Muscle layer of colon (tissue), 2 donors: ENCODE measurements at regions not wholly inside any gene's neighbourhood (a gene's known extent, or its start where the extent isn't known, plus 50 kb on each side); places are given as distances from the start of the nearest gene placed in this dataset.

Source experiments
- H3K27ac ChIP-seq: one replicate; pipeline ENCODE4 v1.7.0; 2013; ENCODE audit warnings: low read depth, mild to moderate bottlenecking, low read length, moderate library complexity
- H3K27me3 ChIP-seq, 2 donors: one replicate each; pipeline ENCODE4 v1.7.0; 2013; ENCODE audit warnings: low read length in 2 of 2, mild to moderate bottlenecking in 2 of 2; ENCODE audit not compliant: insufficient read depth in 2 of 2, control insufficient read depth in 1 of 2
- H3K36me3 ChIP-seq: one replicate; pipeline ENCODE4 v1.7.0; 2013; ENCODE audit warnings: mild to moderate bottlenecking, low read length; ENCODE audit not compliant: insufficient read depth
- H3K4me1 ChIP-seq: one replicate; pipeline ENCODE4 v1.7.0; 2013; ENCODE audit warnings: mild to moderate bottlenecking, low read length; ENCODE audit not compliant: insufficient read depth
- H3K4me3 ChIP-seq, 2 donors: one replicate each; pipeline ENCODE4 v1.7.0; 2013; ENCODE audit warnings: low read length in 2 of 2, low read depth in 1 of 2, mild to moderate bottlenecking in 1 of 2, moderate library complexity in 1 of 2
- H3K9ac ChIP-seq: one replicate; pipeline ENCODE4 v1.7.0; 2013; ENCODE audit warnings: low read length
- H3K9me3 ChIP-seq: one replicate; pipeline ENCODE4 v1.7.0; 2013; ENCODE audit warnings: mild to moderate bottlenecking, low read length
- donor health status: abdominal sarcoma.
- donor health status: Adenocarcinoma of cecum.

GRCh38 chr7:1367501-1368183 lies 91.6 kb downstream of the MICALL2 start:
- H3K27ac ChIP-seq, result no peak overlapping the region
- peaks cover 4% of the 10 kb centered on the region for H3K9me3 ChIP-seq
- H3K27me3 ChIP-seq, result peaks cover 24 to 46% of the 10 kb centered on the region in 2 donors
- no peaks in the 10 kb centered on the region for H3K36me3 ChIP-seq
- H3K4me1 ChIP-seq, result no peaks in the 10 kb centered on the region
- H3K4me3 ChIP-seq, result no peak overlapping the region
- no peak overlapping the region for H3K9ac ChIP-seq

GRCh38 chr7:1368184-1368681 lies 91.0 kb downstream of the MICALL2 start:
- Histone ChIP-seq H3K9ac (no peak overlapping the region), H3K4me3 (no peak overlapping the region), H3K27me3 (peaks cover 24 to 46% of the 10 kb centered on the region in 2 donors), H3K36me3 (no peaks in the 10 kb centered on the region), H3K27ac (no peak overlapping the region), H3K4me1 (no peaks in the 10 kb centered on the region), H3K9me3 (peaks cover 4% of the 10 kb centered on the region)

GRCh38 chr7:1368682-1369571 lies 90.3 kb downstream of the MICALL2 start:
- no peaks in the 10 kb centered on the region for H3K36me3 ChIP-seq
- peaks cover 24 to 46% of the 10 kb centered on the region in 2 donors for H3K27me3 ChIP-seq
- no peak overlapping the region for H3K9ac ChIP-seq
- no peak overlapping the region for H3K27ac ChIP-seq
- no peak overlapping the region for H3K4me3 ChIP-seq
- no peaks in the 10 kb centered on the region for H3K4me1 ChIP-seq
- H3K9me3 ChIP-seq, result peaks cover 4% of the 10 kb centered on the region

GRCh38 chr7:1369916-1370657 lies 89.2 kb downstream of the MICALL2 start:
- Histone ChIP-seq H3K9me3 (peaks cover 4% of the 10 kb centered on the region), H3K4me1 (no peaks in the 10 kb centered on the region), H3K27me3 (peaks cover 24 to 46% of the 10 kb centered on the region in 2 donors), H3K9ac (no peak overlapping the region), H3K4me3 (no peak overlapping the region), H3K36me3 (no peaks in the 10 kb centered on the region), H3K27ac (no peak overlapping the region)

- Histone ChIP-seq H3K4me3 (no peak overlapping the region), H3K27ac (no peak overlapping the region), H3K9ac (no peak overlapping the region), H3K9me3 (peaks cover 1% of the 10 kb centered on the region), H3K36me3 (no peaks in the 10 kb centered on the region), H3K27me3 (peaks cover 18 to 49% of the 10 kb centered on the region in 2 donors), H3K4me1 (no peaks in the 10 kb centered on the region)
These were observed 88.5 kb downstream of the MICALL2 start for GRCh38 chr7:1370738-1371137.

- H3K9me3 ChIP-seq, result no peaks in the 10 kb centered on the region
- H3K9ac ChIP-seq, result no peak overlapping the region
- H3K27ac ChIP-seq, result no peak overlapping the region
- H3K36me3 ChIP-seq, result no peaks in the 10 kb centered on the region
- H3K27me3 ChIP-seq, result peaks cover 18 to 47% of the 10 kb centered on the region in 2 donors
- no peak overlapping the region for H3K4me3 ChIP-seq
- H3K4me1 ChIP-seq, result no peaks in the 10 kb centered on the region
These were observed 87.2 kb downstream of the MICALL2 start for GRCh38 chr7:1372063-1372462.

GRCh38 chr7:1372671-1373379 lies 86.4 kb downstream of the MICALL2 start:
- Histone ChIP-seq H3K9ac (no peak overlapping the region), H3K27me3 (peaks cover 18 to 52% of the 10 kb centered on the region in 2 donors), H3K36me3 (no peaks in the 10 kb centered on the region), H3K9me3 (no peaks in the 10 kb centered on the region), H3K4me3 (no peak overlapping the region), H3K27ac (no peak overlapping the region), H3K4me1 (no peaks in the 10 kb centered on the region)

- no peaks in the 10 kb centered on the region for H3K4me1 ChIP-seq
- H3K36me3 ChIP-seq, result no peaks in the 10 kb centered on the region
- H3K27me3 ChIP-seq, result peaks cover 0 to 26% of the 10 kb centered on the region in 2 donors
These were observed 82.0 kb downstream of the MICALL2 start for GRCh38 chr7:1377111-1377909.

GRCh38 chr7:1378610-1379601 lies 80.4 kb downstream of the MICALL2 start:
- Histone ChIP-seq H3K27me3 (peaks cover 0 to 37% of the 10 kb centered on the region in 2 donors), H3K9ac (no peak overlapping the region), H3K9me3 (no peaks in the 10 kb centered on the region), H3K4me3 (no peak overlapping the region), H3K27ac (no peak overlapping the region), H3K36me3 (no peaks in the 10 kb centered on the region), H3K4me1 (no peaks in the 10 kb centered on the region)

More at GRCh38 chr7:1377111-1377909, 82.0 kb downstream of the MICALL2 start:
- H3K9ac ChIP-seq, result no peak overlapping the region
- no peak overlapping the region for H3K4me3 ChIP-seq
- H3K9me3 ChIP-seq, result no peaks in the 10 kb centered on the region
- no peak overlapping the region for H3K27ac ChIP-seq
